Kidney (tissue), 13 donors: ENCODE measurements at regions not wholly inside any gene's neighbourhood (a gene's known extent, or its start where the extent isn't known, plus 50 kb on each side); places are given as distances from the start of the nearest gene placed in this dataset.
"Not testable (repeated sequence)": the region's sequence is repeated elsewhere in the genome, so short reads cannot be mapped to it uniquely, and the experiment has no call there.

Experiments
- DNase-seq, 5 donors: peaks; one replicate each; pipeline ENCODE4 v3.0.0-alpha.2; 2013 to 2020
- FAIRE-seq: peaks from 2 replicates; lab custom pipeline; 2012; peaks lifted over from hg19 to GRCh38; lab: Jason Lieb, UNC
- H3K27ac ChIP-seq, 2 donors: one replicate each; pipeline ENCODE4 v1.7.0; 2013; ENCODE audit warnings: low read depth in 2 of 2, low read length in 2 of 2, inconsistent platforms in 1 of 2
- H3K27me3 ChIP-seq: one replicate; pipeline ENCODE4 v1.7.1; 2013; ENCODE audit warnings: low read length, inconsistent platforms; ENCODE audit not compliant: control insufficient read depth, insufficient read depth
- H3K36me3 ChIP-seq, 3 donors: one replicate each; pipeline versions ENCODE4 v1.7.0 to v1.7.1; 2013; ENCODE audit warnings: low read length in 3 of 3, control low read depth in 1 of 3, inconsistent platforms in 1 of 3; ENCODE audit not compliant: insufficient read depth in 3 of 3, control insufficient read depth in 2 of 3
- H3K4me1 ChIP-seq, 3 donors: one replicate each; pipeline versions ENCODE4 v1.7.0 to v1.7.1; 2013; ENCODE audit warnings: low read length in 3 of 3, inconsistent platforms in 1 of 3, low read depth in 1 of 3; ENCODE audit not compliant: control insufficient read depth in 2 of 3, insufficient read depth in 2 of 3
- H3K4me3 ChIP-seq, 3 donors: one replicate each; pipeline versions ENCODE4 v1.7.0 to v1.8.1; 2013; ENCODE audit warnings: low read length in 3 of 3, control low read depth in 1 of 3, inconsistent platforms in 1 of 3
- H3K9ac ChIP-seq, 3 donors: one replicate each; pipeline versions ENCODE4 v1.7.0 to v1.7.1; 2013; ENCODE audit warnings: low read length in 3 of 3, control low read depth in 1 of 3, inconsistent platforms in 1 of 3
- H3K9me3 ChIP-seq, 3 donors: one replicate each; pipeline versions ENCODE4 v1.7.0 to v1.7.1; 2013; ENCODE audit warnings: low read length in 3 of 3, control low read depth in 1 of 3, inconsistent platforms in 1 of 3; ENCODE audit not compliant: control insufficient read depth in 2 of 3, insufficient read depth in 1 of 3
- CTCF ChIP-seq: IDR thresholded peaks from 3 replicates; pipeline ENCODE4 v1.5.1; 2012; ENCODE audit warnings: mild to moderate bottlenecking, moderate library complexity, borderline replicate concordance; ENCODE audit not compliant: insufficient read depth; ENCODE audit errors: extremely low read depth
- intact Hi-C: fragments of 100-400 bp; cut with DNase I; formaldehyde crosslinking; loops from one replicate; pipeline ENCODE4 v1.11.1; 2022
- donor health status: control.
- donor health status: control.
- donor health status: control.
- donor health status: control.
- donor health status: control.
- donor health status: DM: yes; HTN: yes; CAD: no.
- donor health status: Normal renal cell carcinoma (clear cell type).

- Histone ChIP-seq H3K27ac (no peak overlapping the region), H3K27me3 (no peaks in the 10 kb centered on the region), H3K9me3 (no peaks in the 10 kb centered on the region), H3K9ac (no peak overlapping the region), H3K36me3 (no peaks in the 10 kb centered on the region), H3K4me1 (peaks cover 0 to 2% (median 0%) of the 10 kb centered on the region in 3 donors), H3K4me3 (no peak overlapping the region)
- intact Hi-C loops = loop anchor here (10.0 kb wide), 2 partner anchors 65 to 205 kb away; no protein-coding TSS in a partner anchor
- TF ChIP-seq CTCF = no peak
- FAIRE-seq = no peak
- DNase-seq = no peak
Observed at GRCh38 chr22:23380230-23380573, 199.9 kb downstream of the IGLL1 start.

GRCh38 chr22:23379540-23380229 is 199.4 kb downstream of the BCR start:
- H3K9ac ChIP-seq, FAIRE-seq, H3K4me1 ChIP-seq, H3K27ac ChIP-seq, H3K27me3 ChIP-seq, H3K4me3 ChIP-seq, H3K9me3 ChIP-seq, H3K36me3 ChIP-seq, DNase-seq: not testable (repeated sequence)
- intact Hi-C loops = loop anchor here (10.0 kb wide), 2 partner anchors 65 to 205 kb away; no protein-coding TSS in a partner anchor

GRCh38 chr22:23377767-23378166 is 197.5 kb downstream of the BCR start:
- TF ChIP-seq CTCF = no peak
- no peaks in the 10 kb centered on the region for H3K27me3 ChIP-seq
- FAIRE-seq (no peak), DNase-seq (no peak)
- no peak overlapping the region for H3K27ac ChIP-seq
- no peaks in the 10 kb centered on the region for H3K9me3 ChIP-seq
- intact Hi-C loops = no loop called here
- H3K9ac ChIP-seq = no peak overlapping the region
- H3K36me3 ChIP-seq = no peaks in the 10 kb centered on the region
- H3K4me3 ChIP-seq = no peak overlapping the region
- H3K4me1 ChIP-seq = no peaks in the 10 kb centered on the region

- no peaks in the 10 kb centered on the region for H3K36me3 ChIP-seq
- no peak for DNase-seq
- peak; percentile 38 for TF ChIP-seq CTCF
- H3K27ac ChIP-seq = no peak overlapping the region
- no peak overlapping the region for H3K9ac ChIP-seq
- FAIRE-seq = no peak
- no peaks in the 10 kb centered on the region for H3K4me1 ChIP-seq
- H3K27me3 ChIP-seq = no peaks in the 10 kb centered on the region
- intact Hi-C loops = no loop called here
- no peaks in the 10 kb centered on the region for H3K9me3 ChIP-seq
- no peak overlapping the region for H3K4me3 ChIP-seq
Observed at GRCh38 chr22:23376256-23376655, 195.9 kb downstream of the BCR start.
